GM18502 (cell line): ENCODE measurements at regions not wholly inside any gene's neighbourhood (a gene's known extent, or its start where the extent isn't known, plus 50 kb on each side); places are given as distances from the start of the nearest gene placed in this dataset.

Experiments
- ATAC-seq: cut with Tn5 transposase; IDR thresholded peaks from one replicate; pipeline ENCODE4 v1.9.1; 2021; ENCODE audit warnings: mild to moderate bottlenecking; ENCODE audit not compliant: unreplicated experiment, poor library complexity

DNA sequence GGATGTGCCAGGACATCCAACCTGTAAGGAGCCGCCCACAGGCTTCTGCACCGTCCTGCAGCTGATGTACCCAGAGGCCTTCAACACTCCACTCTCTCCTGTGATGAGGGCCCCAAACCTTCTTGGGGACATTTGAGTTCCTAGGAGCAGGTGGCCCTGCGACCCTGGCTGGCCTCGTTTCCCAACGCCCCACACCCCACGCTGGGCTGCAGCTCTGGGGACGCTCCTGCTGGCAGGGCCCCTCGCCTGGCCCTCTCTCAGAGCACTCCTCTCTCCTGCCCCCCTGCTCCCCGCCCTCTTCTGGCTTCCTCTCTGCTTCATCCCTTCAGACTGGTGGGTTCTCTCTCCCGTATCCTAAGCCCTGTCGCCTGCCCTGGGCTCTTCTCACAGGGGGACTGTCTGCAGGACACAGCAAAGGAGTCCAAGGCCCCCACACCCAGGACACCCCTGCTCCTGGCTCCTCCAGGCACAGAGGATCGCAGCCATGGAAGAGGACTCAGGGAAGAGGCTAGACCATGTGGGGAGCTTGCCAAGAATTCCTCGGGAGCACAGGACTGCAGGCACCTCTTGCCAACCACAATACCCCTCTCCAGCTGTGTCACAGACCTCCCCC, 541.4 kb downstream of the TCERG1L start:
- ATAC-seq = no peak

DNA sequence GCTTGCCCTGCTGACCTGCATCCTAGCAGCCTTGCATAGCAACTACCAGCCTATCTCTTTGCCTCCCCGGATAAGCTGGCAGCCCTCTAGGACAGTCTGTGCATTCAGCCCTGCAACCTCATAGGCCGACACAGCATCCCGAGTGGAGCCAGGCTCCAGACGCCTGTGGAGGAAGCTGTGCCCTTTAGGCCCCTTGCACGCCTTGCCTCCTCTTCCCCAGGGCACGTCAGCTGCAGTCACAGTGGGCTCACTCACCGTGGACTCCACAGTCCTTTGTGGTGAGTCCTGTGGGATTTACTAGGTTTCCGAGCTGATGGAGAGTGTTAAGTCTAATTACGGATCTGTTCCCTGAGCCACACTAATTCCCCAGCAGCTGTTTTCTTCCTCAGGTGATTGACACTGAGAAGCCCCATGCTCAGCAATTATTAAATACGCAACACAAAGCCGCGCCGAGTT, 540.0 kb downstream of the TCERG1L start:
- ATAC-seq = no peak

DNA sequence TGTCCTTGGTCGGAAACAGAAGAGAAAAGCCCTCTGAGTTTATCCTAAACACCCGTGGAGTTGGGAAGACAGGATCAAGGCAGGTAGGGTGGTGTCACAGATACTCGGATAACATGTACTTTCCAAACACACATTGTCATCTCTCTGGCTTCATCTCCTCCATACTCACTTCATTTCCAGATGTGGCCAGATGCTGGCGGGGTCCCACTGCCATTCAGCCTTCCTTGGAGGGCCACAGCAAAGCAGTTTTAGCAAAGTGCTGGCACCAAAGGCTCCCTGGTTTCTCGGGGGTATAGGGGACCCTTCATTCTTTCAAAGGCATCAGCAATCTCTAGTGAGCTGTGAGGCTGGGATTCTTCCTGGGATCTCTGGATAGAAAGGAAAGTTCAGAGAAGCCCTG, 539.5 kb downstream of the TCERG1L start:
- ATAC-seq = no peak

DNA sequence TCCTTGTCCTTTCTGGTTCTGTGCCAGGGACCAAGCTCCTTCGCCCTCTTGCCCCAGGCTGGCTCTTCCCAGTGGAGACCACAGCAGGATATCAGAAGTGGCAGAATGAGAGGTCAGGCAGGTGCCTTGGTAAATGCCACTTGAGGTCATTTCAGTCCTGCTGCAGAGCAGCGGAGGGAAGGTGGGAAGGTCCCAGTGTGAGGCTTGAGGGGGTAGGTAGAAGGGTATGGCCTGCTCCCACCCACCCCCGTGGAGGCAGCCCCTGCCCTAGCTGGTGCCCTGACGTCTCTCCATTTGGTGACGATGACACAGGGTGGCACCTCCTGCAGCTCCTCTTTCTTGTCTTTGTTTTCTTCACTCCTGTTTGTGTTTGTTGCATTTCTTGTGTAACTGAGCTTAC, 538.8 kb downstream of the TCERG1L start:
- ATAC-seq = no peak

DNA sequence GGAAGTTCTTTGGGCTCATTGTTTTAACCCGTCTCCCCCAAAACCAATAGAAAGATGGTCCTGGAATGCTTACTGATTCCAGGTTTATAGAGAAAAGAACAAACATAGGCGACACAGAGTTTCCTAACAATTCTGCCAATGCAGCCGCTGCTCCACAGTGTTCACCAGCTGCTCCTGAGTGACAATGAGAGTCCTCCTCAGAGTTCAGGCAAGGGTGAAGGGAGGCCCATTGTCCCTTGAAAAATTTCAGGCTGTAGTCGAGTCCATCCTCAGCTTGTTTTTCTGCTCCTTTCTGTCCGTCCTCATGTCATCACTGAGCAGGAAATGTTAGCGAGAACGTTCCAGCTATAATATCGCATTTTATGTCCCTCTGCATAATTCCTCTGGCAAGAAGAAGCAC, 537.6 kb downstream of the TCERG1L start:
- ATAC-seq = no peak

DNA sequence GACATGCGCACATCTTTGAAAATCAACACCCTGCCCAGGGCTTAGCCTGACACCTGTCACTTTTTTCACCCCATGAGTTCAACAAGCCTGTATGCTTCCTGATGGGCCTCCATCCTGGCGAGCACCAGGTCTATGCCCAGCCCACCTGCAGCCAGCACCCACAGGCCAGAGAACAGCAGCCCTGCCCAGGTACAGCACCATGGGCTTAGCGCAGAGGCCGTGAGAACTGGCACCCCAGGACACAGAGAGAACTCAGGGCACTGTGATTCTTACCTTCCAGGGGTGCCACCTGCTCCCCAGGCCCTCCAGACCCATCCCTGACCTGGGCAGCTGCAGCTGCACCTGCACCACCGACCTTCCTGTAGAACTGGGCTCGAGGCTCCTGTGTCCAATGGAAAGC, 536.6 kb downstream of the TCERG1L start:
- no peak for ATAC-seq

DNA sequence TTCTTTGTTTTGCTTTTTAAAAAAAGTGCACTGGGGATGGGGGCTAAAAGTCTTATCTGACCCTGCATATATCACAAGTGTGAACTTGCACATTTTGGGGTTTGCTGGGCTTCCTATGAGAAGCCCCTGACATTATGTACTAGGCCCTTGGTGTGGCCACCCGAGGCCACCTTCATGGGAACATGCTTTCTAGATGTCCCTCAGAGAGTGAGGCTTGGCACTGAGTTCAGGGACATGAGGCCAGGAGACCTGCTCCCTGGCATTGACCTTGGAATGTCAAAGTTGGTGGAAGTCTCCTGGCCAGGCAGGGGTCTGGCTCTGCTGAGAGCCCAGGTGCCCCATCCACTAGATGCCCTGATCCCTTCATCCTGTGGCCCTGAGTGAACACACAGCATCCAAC, 536.2 kb downstream of the TCERG1L start:
- no peak for ATAC-seq

DNA sequence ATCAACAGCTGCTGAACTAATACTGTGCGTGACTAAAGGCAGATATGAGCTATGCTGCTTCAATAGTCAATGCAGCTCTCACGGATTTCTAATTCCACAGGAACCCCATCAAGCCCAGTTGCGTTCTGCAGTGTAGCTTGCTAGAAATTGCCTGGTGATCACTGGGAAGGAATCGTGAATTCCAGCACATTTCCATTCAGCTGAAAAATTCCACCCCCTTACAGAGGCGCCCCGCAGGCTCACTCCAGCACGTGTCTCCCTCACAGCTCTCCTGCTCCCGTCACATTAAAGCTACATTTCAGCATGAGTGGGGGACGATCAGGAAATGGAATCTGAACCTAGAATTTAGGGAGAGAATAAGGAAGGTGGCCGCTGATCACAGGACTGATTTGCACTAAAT, 534.8 kb downstream of the TCERG1L start:
- no peak for ATAC-seq

DNA sequence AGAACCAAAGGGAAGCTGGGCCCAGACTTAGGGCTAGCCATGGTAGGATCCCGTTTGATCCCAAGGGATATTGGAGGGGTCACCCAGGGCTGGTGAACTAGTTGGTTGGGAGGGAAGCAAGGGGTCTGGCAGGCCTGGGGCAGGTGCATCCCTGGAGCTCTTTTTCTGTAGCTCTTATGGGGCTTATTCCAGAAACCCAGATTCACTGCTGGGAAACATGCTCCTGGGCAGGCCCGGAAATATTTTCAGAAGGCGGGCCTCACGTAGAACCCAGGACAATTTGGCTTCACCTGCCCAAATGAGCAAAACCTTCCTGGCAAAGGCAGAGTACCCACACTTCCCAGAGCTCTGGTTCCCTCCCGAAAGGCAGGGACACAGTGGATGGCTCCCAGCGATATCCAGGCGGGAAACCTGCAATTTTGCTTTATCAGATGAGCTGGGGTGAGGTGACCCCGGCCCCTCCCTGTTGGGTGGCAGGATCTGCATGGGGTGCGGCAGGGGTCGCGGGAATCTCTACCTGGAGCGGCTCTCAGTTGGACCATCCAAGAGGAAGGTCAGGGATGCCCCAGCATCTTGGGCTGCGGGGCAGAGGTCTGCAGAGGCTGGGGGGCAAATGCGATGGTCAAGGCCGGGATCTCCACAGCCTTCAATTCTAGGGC, 533.9 kb downstream of the TCERG1L start:
- no peak for ATAC-seq

DNA sequence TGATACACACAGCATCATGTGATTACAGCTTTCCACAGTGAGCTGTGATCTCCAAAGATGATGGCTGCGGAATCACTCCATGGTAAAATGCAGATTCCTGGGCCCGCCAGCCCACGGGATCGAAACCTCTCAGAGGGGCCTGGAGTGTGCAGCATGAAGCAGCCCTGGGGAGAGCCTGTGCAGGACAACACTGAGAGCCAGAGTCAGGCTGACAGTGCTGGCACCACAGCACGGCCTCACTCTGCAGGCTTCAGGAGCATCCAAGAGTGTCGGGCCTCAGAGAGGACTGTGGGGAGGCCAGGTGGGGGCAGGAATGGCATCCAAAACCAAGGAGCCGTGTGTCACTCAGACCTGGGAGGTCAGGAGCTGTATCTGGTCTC, 533.4 kb downstream of the TCERG1L start:
- no peak for ATAC-seq

DNA sequence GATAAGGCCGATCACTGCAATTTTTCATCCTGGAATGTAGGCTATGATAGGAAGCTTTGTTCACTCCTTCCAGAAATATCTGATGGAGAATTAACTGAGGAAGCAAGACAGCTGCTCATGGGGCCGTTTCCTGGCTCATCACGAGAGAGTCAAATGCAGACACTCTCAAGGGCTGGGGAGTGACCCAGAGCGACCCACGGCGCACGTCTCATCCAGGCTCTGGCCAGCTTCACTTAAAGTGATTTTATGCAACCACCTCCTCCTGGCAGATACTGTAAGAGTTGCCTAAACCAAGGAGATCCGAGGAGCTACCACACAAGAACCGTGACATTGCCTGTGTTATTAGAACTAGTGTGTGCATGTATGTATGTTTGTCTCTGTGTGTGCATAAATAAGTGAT, 530.8 kb downstream of the TCERG1L start:
- ATAC-seq = no peak

DNA sequence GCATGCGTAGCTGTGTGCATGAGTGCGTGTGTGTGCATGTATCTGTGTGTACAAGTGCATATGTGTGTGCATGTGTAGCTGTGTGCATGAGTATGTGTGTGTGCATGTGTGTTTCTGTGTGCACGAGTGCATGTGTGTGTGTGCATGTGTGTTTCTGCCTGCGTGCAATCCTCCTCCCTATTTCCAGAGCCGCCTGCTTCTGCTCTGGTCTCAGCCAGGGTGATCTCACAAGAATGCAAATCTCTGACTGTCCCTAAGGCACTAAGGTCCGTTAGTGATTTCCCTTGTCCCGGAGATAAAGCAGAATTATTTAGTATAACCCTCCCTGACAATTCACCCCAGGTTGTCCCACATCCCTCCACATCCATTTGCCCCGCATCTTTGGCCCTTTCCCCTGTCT, 530.3 kb downstream of the TCERG1L start:
- ATAC-seq = no peak

DNA sequence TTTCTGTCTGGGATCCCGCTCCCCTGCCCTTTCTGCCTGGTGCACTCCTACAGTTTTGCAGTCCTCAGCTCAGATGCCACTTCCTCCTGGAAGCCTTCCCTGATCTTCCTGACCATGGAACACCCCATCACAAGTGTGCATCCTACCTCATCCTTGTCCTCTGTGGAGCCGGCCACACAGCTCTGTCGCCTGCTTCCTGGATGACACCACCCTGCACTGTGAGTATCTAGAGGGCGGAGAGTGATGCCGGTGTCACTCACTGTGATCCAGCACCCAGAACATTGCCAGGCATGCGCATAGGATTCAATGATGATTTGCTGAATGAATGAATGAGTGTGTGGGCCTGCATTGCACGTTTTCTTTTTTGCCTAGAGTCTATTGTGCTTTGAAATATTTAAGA, 529.9 kb downstream of the TCERG1L start:
- no peak for ATAC-seq

DNA sequence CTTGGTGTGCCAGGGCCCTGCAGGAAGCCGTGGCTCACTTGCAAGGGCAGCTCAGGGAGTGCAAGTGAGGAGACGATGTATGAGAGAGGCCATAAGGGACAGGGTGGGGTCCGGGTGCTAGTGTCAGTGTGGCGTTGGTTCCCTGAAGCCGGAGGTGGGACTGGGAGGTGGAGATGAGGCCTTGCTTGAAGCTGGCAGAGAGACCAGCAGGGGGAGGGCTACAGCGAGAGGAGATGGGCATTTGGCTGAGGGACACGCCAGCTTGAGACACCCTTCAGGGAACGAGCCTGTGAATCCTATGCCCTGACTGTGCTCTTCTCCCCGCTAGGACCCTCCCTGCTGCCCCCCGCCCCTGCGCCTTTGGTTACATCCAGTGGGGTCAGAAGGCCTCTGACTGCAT, 529.1 kb downstream of the TCERG1L start:
- no peak for ATAC-seq

DNA sequence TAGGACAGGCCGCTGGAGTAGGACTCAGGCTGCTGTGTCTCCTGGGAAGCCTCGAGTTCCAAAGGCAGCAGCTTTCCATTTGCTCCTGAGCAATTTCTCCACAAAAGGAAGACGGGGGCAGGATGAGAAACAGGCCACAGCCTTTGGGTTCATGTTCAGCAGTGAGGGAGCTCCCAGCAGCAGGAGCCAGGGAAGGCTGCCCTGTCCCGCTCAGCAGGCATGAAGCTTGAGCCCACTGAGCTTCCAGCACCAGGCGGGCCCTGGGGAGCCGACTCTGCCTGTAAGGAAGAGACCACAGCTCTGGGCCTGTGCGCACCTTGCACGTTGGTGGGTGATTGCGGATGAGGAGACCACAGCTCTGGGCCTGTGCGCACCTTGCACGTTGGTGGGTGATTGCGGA, 527.2 kb downstream of the TCERG1L start:
- no peak for ATAC-seq

DNA sequence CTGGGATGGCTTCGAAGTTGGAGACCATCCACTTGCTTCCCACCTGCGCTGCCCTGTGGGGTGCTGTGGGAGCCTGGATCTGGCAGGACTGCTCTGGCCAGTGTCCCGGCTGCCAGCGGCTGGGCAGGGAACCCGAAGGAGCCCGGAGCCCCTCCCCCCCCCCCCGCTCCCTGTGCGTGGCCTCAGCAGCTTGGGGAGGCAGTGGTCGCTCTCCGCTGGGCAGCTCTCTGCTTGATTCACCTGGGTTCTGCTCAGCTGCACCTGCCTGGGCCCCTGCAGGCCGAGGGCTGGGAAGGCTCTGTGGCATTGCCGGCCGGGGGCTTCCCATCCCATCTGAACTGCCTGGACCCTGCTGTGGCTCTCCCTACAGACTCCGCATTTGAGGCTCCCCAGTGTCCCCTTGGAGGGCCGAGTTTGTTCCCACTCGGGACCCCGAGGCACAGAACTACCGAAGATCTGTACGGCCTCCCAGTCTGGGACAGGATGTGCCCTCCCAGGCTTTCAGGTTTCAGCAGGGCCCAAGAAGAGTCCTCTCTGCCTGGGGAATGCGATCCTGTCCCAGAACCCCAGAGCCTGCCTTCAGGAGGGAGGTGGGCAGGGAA, 525.1 kb downstream of the TCERG1L start:
- no peak for ATAC-seq

DNA sequence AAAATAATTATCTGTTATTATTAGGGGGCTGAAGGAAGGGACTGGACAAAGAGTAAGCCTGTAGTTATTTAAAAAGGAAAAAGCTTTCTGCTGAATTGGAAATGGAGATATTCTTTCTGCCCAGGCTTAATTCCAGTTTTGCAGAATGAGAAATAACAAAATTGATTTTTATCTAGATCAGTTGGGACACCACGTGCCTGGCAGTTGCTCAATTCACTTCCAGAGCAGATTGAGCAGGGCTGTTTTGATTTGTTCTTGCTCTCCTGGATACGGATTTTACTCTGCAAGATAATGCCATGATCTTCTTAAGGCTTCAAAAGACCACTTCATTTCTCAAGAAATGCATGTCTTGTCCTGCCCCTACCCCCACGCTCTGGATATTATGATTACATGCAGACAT, 524.3 kb downstream of the TCERG1L start:
- ATAC-seq = no peak

DNA sequence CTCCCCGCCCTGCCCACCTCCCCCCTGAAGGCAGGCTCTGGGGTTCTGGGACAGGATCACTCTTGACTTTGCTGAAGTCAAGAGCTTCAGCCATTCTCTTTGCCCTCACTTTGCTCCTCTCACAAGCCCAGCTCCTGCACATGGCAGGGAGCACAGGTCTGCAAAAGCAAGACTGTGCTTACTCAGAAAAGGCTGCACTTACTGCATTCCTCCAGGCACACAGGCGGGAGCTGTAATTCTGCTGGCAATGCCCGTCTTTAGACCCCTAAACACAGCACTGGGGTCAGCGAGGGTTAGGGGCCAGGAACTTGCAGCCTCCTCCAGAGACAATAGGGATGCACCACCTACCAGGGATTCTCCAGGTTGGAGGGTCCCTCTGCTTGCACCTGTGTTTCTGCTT, 523.7 kb downstream of the TCERG1L start:
- no peak for ATAC-seq

DNA sequence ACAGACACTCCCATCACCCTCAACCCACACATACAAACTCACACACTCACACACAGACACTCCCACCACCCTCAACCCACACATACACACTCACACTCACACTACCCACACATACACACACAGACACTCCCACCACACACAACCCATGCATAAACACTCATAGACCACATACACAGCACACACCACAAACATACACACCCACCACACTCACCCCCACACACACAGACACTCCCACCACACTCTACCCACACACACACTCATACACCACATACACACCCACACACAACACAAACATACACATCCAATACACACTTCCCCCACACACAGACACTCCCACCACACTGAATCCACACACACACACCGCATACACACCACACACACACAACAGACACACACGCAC, 521.2 kb downstream of the TCERG1L start:
- no peak for ATAC-seq

DNA sequence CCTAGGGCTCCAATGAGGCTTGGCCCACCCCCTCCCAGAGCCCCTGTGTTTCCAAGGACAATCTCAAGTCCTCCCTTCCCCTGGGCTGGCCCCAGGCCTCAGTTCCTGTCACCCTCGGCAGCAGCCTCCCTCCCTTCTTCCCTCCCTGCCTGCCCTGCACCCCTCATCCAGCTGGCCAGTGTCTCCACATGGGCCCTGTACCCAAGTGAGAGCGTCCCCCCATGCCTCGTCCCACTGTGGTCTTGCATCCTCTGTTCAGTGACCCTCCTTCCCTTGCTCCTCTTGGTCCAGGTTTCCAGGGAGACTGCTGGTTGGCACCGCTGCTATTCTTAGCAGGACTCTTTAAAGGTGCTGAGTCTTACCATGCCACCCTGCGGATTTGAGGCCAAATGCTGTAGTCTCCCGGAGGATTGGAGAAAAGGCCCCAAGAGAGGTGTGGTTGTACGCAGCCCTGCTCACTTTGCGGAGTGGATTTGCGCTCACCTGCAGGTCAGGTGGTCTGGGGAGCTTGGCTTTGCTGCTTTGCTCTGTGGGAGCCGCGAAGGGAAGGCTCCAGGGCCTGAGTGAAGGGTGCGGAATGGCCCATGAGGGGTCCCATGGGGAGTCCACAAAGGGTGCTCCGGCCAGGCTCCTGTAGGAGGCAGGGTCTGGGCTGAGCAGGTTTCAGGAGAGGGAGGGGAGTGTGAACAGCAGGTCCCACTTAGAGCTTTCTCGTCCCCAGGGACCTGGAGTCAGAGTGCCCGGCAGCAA, 519.2 kb downstream of the TCERG1L start:
- ATAC-seq = no peak

DNA sequence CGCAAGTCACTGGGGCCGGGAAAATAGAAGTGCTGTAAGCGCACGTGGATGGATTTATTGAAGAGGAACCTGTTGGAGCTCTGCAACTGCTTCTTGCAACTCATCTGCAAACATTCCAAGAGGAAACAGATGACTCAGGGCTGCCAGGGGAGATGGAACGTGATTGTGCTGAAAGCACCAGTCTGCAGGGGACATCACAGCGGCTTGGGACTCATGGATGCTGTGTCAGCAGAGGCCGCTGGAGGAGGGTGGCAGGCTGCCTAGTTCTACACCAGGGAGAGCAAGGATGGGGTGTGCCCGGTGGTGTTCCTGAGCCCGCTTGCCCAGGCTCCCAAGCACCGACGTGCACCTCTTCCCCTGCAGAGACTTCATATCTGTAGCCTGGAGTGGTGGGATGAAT, 515.7 kb downstream of the TCERG1L start:
- ATAC-seq = no peak
